Sigmoid colon (tissue), 6 donors: ENCODE measurements at regions not wholly inside any gene's neighbourhood (a gene's known extent, or its start where the extent isn't known, plus 50 kb on each side); places are given as distances from the start of the nearest gene placed in this dataset.

ENCODE experiments used
- DNase-seq: peaks from one replicate; pipeline ENCODE4 v3.0.0-alpha.2; 2019
- H3K27ac ChIP-seq, 4 donors: fragments of 200-600 bp; sonication (generic); one replicate each; pipeline ENCODE4 v1.5.1; 2016 to 2019; ENCODE audit warnings: mild to moderate bottlenecking in 1 of 4
- H3K27me3 ChIP-seq, 3 donors: fragments of 200-600 bp; sonication (generic); one replicate each; pipeline ENCODE4 v1.5.1; 2019; ENCODE audit warnings: mild to moderate bottlenecking in 1 of 3
- H3K36me3 ChIP-seq, 4 donors: fragments of 200-600 bp; sonication (generic); one replicate each; pipeline ENCODE4 v1.5.1; 2016 to 2019
- H3K4me1 ChIP-seq, 4 donors: fragments of 200-600 bp; sonication (generic); one replicate each; pipeline ENCODE4 v1.5.1; 2017 to 2019
- H3K4me3 ChIP-seq, 4 donors: fragments of 200-600 bp; sonication (generic); one replicate each; pipeline ENCODE4 v1.5.1; 2017 to 2019; ENCODE audit warnings: mild to moderate bottlenecking in 2 of 4, moderate library complexity in 1 of 4
- H3K9me3 ChIP-seq, 4 donors: fragments of 200-600 bp in 3 of 4; sonication (generic) in 3 of 4; one replicate each; pipeline versions ENCODE4 v1.5.1 to v1.6.1; 2013 to 2019
- CTCF ChIP-seq, 4 experiments: fragments of 450-650 bp in 3 of 4; fragments of 200-600 bp in 1 of 4; IDR thresholded peaks; one replicate each; pipeline ENCODE4 v1.5.1; 2016 to 2019; ENCODE audit warnings: antibody characterized with exemption in 4 of 4, mild to moderate bottlenecking in 3 of 4, moderate library complexity in 2 of 4
- EP300 ChIP-seq, 4 donors: sonication (generic); formaldehyde crosslinking; IDR thresholded peaks; one replicate each; pipeline ENCODE4 v1.6.1; 2017; ENCODE audit warnings: antibody characterized with exemption in 4 of 4
- POLR2A ChIP-seq, 2 donors: fragments of 450-650 bp; IDR thresholded peaks; one replicate each; pipeline ENCODE4 v1.6.1; 2016; ENCODE audit warnings: antibody characterized with exemption in 2 of 2, mild to moderate bottlenecking in 2 of 2, moderate library complexity in 2 of 2
- POLR2AphosphoS5 ChIP-seq, 4 donors: sonication (generic); formaldehyde crosslinking; IDR thresholded peaks; one replicate each; pipeline ENCODE4 v1.6.1; 2017; ENCODE audit warnings: antibody characterized with exemption in 4 of 4
- WGBS, 2 donors: extraction: QIAGEN DNeasy Blood & Tissue Kit; methylation state at CpG; one replicate each; pipeline ENCODE4 v1.1.7; 2013; 5-methylcytosine and 5-hydroxymethylcytosine counted together
- intact Hi-C: fragments of 100-400 bp; cut with DNase I; formaldehyde crosslinking; loops from one replicate; pipeline ENCODE4 v1.15.1; 2023
- donor health status: healthy with polysubstance abuse.
- donor health status: healthy.

- intact Hi-C loops, result no loop called here
- Histone ChIP-seq H3K36me3 (no peaks in the 10 kb centered on the region), H3K9me3 (peaks cover 0 to 2% (median 0%) of the 10 kb centered on the region in 4 donors), H3K4me1 (no peaks in the 10 kb centered on the region), H3K27ac (no peak overlapping the region), H3K27me3 (no peaks in the 10 kb centered on the region), H3K4me3 (no peak overlapping the region)
- 77 to 79% methylated on average over 4 of the region's 4 CpGs for whole genome bisulfite sequencing, 2 donors
- no peak for DNase-seq
- no peak for TF ChIP-seq EP300 (IDR thresholded peaks at IDR 0.05)
- no peak for TF ChIP-seq POLR2AphosphoS5 (IDR thresholded peaks at IDR 0.05)
- no peak for TF ChIP-seq CTCF (IDR thresholded peaks at IDR 0.05)
- TF ChIP-seq POLR2A (IDR thresholded peaks at IDR 0.05), result no peak
These were observed 801.9 kb downstream of the QKI start for GRCh38 chr6:164216368-164216767.

- WGBS, 2 donors, result 81 to 87% methylated on average over 8 of the region's 8 CpGs
- Histone ChIP-seq H3K4me1 (no peaks in the 10 kb centered on the region), H3K36me3 (no peaks in the 10 kb centered on the region), H3K27me3 (no peaks in the 10 kb centered on the region), H3K4me3 (no peak overlapping the region), H3K9me3 (peaks cover 0 to 2% (median 0%) of the 10 kb centered on the region in 4 donors), H3K27ac (no peak overlapping the region)
- intact Hi-C loops, result no loop called here
- TF ChIP-seq CTCF (IDR thresholded peaks at IDR 0.05) (no peak), POLR2AphosphoS5 (IDR thresholded peaks at IDR 0.05) (no peak), POLR2A (IDR thresholded peaks at IDR 0.05) (no peak), EP300 (IDR thresholded peaks at IDR 0.05) (no peak)
- DNase-seq, result no peak
These were observed 799.5 kb downstream of the QKI start for GRCh38 chr6:164214066-164214465.

DNA sequence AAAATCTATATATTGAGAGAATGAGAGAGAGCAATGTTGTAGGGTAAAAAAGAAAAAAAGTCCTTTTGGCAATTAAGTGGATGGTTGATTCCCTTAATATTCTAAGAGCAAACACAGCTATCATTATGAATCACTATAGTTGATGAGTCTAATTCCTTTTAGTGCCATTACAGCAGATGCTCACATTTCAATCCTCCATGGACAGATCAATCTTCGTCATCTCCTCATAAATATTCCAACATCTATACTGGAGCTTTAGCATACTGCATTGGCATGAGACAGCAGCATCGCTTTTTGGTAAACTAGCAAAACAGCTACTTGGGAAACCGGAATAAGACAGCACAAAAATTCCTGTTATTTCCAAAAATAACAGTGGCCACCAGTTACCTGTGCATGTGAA is 796.7 kb downstream of the QKI start:
- Histone ChIP-seq H3K27ac (no peak overlapping the region), H3K4me3 (no peak overlapping the region), H3K27me3 (no peaks in the 10 kb centered on the region), H3K9me3 (peaks cover 0 to 2% (median 0%) of the 10 kb centered on the region in 4 donors), H3K4me1 (no peaks in the 10 kb centered on the region), H3K36me3 (no peaks in the 10 kb centered on the region)
- intact Hi-C loops, result no loop called here
- DNase-seq, result no peak
- TF ChIP-seq CTCF (IDR thresholded peaks at IDR 0.05), result no peak
- WGBS, 2 donors, result 88 to 92% methylated on average over 3 of the region's 3 CpGs

DNA sequence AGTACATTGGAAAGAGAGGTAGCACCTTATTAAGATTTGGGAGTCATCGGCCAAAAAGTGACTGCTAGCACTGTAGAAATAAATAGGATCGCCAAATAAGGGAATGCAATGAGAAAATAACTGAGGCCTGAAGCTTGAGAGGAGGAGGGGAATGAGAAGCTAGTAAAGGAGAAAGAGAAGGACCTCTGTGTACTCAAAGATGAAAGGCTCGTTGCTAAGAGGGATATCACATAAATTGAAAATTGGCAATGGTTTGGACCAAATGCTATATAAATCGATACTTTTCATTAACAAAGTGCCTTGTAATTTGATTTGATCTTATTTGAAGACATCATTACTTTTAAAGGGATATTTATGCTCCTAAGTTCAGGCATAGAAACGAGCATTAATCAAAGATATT is 796.3 kb downstream of the QKI start:
- no peak for DNase-seq
- intact Hi-C loops, result no loop called here
- Histone ChIP-seq H3K27ac (no peak overlapping the region), H3K4me1 (no peaks in the 10 kb centered on the region), H3K9me3 (peaks cover 0 to 2% (median 0%) of the 10 kb centered on the region in 4 donors), H3K4me3 (no peak overlapping the region), H3K36me3 (no peaks in the 10 kb centered on the region), H3K27me3 (no peaks in the 10 kb centered on the region)
- WGBS, 2 donors, result 66 to 82% methylated on average over 5 of the region's 5 CpGs
- TF ChIP-seq POLR2AphosphoS5 (IDR thresholded peaks at IDR 0.05) (no peak), EP300 (IDR thresholded peaks at IDR 0.05) (no peak), POLR2A (IDR thresholded peaks at IDR 0.05) (no peak), CTCF (IDR thresholded peaks at IDR 0.05) (no peak)

- Histone ChIP-seq H3K4me3 (no peak overlapping the region), H3K27me3 (no peaks in the 10 kb centered on the region), H3K27ac (no peak overlapping the region), H3K4me1 (no peaks in the 10 kb centered on the region), H3K36me3 (no peaks in the 10 kb centered on the region), H3K9me3 (peaks cover 0 to 2% (median 0%) of the 10 kb centered on the region in 4 donors)
- no peak for DNase-seq
- 55 to 66% methylated on average over 2 of the region's 2 CpGs for WGBS, 2 donors
- intact Hi-C loops, result no loop called here
- TF ChIP-seq CTCF (IDR thresholded peaks at IDR 0.05) (no peak), EP300 (IDR thresholded peaks at IDR 0.05) (no peak)
These were observed 795.8 kb downstream of the QKI start for GRCh38 chr6:164210323-164210722.
